ENCODE measurements at regions not wholly inside any gene's neighbourhood (a gene's known extent, or its start where the extent isn't known, plus 50 kb on each side); places are given as distances from the start of the nearest gene placed in this dataset.

GRCh38 chr9:13990331-13990730 is 323.6 kb downstream of the NFIB start:
- DNase-seq, result no peak

GRCh38 chr9:13988944-13989343 is 325.0 kb downstream of the NFIB start:
- no peak for DNase-seq

DNA sequence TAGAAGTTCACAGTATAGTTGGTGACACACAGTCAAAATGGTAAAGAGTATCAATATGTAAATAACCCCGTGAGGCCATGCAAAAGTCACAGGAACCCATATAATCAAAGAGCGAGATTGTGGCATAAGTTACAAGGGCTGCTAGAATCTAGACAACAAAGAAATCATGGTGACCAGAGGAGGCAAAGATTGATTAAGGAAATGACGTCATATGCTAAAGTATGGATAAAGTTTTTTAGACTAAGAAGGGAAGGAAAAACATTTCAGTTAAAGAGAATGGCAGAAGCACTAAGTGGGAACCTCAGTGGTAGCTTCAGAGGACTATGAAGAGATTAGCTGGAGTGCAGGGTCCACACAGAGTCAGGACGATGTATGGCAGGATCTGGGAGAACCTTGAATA is 330.3 kb downstream of the NFIB start:
- no peak for DNase-seq

GRCh38 chr9:13979941-13980318 is 334.0 kb downstream of the NFIB start:
- no peak for DNase-seq

DNA sequence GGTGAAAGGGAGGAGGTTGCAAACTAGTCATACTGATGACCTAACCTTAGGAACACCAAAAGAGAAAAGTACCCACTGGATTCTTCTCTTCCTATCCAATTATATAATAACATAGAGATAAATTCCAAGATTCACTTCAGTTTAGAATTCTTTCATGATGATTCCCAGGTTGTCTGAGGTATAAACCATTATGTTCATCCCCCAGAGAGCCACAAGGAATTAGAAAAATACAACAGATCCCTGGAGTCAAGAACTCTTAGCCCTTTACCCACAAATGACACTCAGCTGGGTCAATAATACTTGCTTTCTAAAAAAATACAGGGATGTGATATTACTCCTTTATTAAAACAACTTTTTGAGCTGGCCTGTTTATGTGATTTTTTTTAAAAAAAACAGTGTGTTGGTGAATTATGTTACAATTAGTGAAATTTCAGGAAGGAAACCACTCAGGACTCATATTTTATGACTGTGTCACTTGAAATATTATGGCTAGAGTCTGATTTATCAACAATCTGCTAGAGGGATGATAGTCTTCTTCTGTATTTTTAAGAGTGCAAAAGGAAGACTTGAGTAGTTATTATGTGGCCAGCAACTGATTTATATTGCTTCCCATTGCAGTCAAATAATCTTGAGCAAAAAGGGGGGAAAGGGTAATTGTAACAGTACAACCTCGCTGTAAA is 338.2 kb downstream of the NFIB start:
- DNase-seq, result no peak

- DNase-seq, result no peak
These were observed 339.1 kb downstream of the NFIB start for GRCh38 chr9:13974891-13975290.

DNA sequence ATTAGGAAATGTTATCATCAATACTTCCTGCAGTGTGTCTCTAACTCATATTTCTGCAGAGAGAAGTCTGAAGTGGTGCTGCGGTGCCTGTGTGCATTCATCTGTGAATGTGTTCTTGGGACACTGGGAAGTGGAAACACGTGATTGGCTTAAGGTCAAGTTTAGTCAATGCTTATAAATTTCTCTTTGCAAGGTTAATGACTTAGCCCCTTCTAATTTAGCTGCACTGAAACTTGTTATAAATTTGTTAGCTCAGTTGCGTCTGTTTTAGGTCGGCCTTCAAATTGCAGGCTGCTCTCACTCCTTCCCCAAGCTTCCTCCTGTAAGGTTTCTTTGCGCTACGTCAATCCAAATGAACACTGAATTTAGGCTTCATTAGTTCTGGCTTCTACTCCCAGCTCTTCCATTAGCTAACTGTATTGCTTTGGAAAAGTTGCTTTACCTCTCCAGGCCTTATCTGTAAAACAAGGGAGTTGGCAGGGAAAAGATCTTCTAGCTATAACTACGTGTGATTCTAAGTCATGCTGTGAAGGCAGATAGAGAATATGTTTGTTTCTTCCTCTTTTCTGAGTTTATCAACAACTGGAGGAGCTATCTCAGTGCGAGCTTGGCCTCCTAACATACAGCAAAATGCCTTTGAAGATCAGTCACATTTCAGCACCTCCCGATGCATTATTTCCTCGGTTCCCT is 341.8 kb downstream of the NFIB start:
- DNase-seq, result no peak

- no peak for DNase-seq
These were observed 342.5 kb downstream of the NFIB start for GRCh38 chr9:13971415-13971814.

DNA sequence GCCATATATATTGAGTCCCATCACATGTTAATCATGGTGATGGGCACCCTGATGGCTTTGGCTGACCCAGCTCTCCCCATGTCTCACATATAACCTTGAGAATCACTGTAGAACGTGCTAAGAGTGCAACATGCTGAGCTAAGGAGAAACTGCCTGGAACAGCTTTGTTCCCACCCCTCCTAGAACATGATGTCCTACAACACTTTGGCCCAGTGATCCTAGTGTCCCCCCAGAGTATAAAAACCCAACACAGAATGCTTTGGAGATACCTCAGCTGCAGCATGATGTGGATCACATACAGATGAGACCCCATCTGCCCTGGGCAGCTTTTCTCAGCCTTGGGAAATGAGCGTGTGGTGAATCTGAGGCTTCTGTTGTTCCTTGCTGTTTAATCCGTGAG is 343.5 kb downstream of the NFIB start:
- DNase-seq, result no peak

- DNase-seq, result no peak
These were observed 343.9 kb downstream of the NFIB start for GRCh38 chr9:13970018-13970417.

GRCh38 chr9:13967438-13967837 is 346.5 kb downstream of the NFIB start:
- DNase-seq, result no peak

- no peak for DNase-seq
These were observed 346.9 kb downstream of the NFIB start for GRCh38 chr9:13967011-13967410.

DNA sequence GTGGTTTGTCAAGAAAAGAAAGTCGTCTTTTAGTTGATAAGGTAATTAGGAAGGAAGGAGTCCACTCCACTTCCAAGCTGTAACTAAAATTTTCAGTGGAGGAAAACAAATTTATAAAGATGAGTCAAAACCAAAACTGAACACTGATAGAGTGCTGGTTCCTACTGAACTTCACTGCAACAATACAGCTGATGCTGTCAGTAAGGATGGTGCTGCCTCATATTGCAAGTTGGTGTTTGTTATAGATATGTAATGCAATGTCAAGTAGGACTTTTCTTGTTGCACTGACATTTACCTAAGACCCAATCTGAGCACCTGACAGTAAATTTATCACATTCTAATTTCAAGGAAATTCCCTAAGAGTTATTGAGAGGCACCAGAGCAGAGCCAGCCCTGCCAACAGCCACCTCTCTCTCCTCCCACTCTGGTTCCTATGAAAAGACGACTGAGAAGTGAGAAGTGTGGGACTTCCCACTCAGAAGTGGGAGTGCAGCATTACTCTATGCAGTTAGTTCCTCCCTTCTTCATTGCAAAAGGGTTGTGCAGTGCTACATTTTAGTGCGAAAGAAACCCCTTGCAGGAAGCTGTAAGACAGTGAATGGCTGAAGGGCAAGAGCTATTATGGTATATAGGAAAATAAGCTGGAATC is 350.8 kb downstream of the NFIB start:
- DNase-seq, result no peak

DNA sequence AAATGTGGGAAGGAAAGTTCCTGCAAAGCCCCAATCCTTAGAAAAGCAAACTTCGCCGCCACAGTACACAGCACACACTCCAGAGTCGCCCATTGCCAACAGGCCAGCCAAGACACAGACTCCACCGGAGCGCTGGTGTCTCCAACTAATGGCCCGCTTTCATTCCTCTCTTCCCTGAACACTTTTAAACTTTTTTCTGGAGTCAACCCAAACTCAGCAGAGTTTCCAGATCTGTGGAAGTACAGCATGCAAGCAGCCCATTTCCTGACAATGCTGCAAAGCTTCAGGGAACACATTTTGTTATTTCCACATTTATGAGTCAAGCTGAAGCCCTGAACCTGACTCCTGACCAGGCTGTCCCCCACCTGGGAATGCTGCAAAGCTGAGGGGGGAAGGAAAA is 351.9 kb downstream of the NFIB start:
- DNase-seq, result no peak

DNA sequence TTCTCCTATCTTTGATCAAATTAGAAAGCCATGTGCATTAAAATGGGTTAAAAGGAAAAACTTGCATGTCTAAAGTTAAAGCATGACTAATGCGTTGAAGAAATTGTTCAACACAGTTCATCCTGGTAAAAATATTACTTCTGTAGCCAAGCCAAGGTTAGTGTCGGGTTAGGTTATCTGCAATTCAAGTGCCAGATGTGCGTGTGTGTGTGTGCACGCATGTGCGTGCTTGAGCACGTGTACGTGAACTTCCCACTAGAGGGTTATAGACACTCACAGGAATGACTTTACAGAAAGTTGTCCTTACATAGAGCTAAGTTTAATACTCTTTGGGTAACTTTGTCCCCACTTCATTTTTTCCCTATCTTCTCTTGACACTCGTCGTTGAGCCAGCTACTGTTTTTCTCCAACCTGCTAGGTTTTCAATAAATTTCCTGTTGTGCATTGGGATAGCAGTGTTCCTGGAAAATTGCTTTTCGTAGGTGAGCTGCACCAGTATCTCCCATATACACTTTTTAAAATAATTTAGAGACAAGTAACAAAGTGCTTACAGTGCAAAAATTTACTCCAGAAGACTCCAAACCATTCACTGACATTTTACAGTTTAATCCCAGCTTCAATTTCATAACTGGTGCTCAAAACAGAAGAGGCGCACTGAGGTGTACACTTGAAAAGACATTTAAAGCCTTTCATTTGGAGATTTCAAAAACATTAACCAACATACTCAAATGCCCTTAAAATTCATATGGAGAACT is 353.8 kb downstream of the NFIB start:
- DNase-seq, result no peak

- no peak for DNase-seq
These were observed 355.3 kb downstream of the NFIB start for GRCh38 chr9:13958672-13959071.

DNA sequence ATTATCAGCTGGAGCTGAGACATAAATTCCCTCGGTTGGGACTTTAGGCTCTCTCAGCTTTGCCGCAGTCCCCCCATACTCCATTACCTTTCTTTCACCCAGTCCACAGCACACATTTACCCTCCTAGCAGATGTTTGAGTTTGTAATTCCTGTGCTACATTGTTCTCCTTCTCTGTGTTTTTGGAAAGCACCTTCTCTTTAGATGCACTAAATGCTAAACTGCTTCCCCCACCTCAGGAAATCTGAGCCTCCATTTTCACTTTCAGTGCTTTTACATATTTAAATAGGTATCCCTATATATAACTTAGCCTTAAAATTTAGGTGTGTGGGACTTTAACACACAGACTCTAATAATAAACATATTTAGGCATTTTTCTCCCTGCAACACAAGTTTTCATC is 356.9 kb downstream of the NFIB start:
- DNase-seq, result no peak

DNA sequence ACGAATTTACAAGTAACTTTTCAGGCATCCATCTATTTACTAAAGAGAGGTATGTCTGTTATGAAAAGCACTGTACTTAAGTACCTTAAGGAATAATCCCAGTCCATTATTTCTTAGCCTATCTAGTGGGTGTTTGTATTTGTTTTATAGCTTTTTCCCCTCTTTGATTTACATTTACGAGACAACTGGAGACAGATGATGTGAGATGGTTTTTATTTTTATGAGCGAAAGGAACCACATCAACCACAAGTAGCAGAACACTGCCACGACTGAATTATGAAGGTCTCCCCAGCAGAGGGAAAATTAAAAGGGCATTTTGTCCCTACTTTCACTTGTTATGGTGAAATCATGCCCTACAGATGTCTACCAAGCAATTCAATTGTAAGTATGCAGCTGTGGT is 357.8 kb downstream of the NFIB start:
- no peak for DNase-seq

GRCh38 chr9:13952906-13953305 is 361.0 kb downstream of the NFIB start:
- DNase-seq, result no peak

DNA sequence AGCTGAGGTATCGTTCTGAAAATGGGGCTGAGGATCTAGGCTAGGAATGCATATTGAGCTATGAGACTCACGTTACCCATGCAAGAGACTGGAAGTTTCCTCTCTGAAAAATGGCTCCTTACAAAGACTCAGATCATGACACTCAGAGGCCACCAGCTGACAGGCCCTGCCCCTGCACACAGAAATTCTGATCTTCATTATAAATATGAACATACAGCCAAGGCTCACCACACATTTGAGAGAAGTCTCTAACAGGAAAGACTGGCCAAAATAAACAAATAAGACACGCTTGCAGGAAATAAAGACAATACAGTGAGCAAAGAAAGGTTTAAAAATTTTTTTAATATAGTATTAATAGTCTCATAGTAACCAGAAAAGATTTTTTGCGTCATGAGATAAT is 365.9 kb downstream of the NFIB start:
- no peak for DNase-seq

- no peak for DNase-seq
These were observed 370.8 kb downstream of the NFIB start for GRCh38 chr9:13943176-13943575.

GRCh38 chr9:13942695-13943094 is 371.2 kb downstream of the NFIB start:
- no peak for DNase-seq

DNA sequence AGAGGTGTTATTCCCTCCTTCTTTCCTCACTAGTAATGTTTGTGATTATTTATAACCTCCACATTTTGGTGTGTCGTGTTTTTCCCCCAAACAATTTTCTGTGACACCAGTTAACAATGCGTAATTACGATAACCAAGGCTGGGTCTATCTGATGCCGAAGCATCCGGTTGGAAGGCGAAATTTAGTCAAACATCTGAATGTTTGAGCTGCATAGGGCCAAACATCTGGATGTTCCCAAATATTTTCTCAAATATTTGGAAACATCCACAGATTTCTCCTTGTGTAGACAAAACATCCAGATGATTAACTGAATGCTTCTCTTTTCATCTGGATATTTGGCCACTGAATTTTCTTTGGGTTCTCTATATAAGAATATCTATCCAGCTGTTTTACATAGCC is 371.7 kb downstream of the NFIB start:
- DNase-seq, result no peak

DNA sequence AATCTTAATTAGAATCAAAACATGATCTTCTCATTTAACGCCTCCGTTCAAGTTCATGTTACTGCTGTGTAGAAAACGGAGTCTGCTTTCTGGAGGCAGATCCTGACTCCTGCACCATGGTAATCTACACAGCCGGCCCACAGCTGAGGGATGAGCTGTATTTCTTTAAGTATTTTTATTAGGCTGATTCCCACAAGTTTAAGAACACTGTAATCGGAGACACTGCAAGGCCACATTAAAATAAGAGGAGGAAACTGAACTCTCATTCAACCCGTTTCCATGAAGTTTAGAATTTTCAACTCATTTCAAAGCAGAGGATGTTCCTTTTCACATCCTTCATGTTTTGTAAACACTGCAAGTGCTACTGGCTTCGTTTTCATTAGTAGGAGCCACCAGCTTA is 372.2 kb downstream of the NFIB start:
- no peak for DNase-seq

All from NCI-H1930 (cell line).